GM18520 (cell line): ENCODE measurements at regions not wholly inside any gene's neighbourhood (a gene's known extent, or its start where the extent isn't known, plus 50 kb on each side); places are given as distances from the start of the nearest gene placed in this dataset.

ENCODE experiments used
- ATAC-seq: cut with Tn5 transposase; IDR thresholded peaks from one replicate; pipeline ENCODE4 v1.9.1; 2021; ENCODE audit not compliant: unreplicated experiment

GRCh38 chr18:23384778-23385736 is 68.0 kb upstream of the RIOK3 start:
- ATAC-seq: peak; percentile 70

GRCh38 chr18:23386317-23386716 is 66.8 kb upstream of the RIOK3 start:
- ATAC-seq: no peak

GRCh38 chr18:23387265-23387664 is 65.8 kb upstream of the RIOK3 start:
- ATAC-seq: no peak

GRCh38 chr18:23388357-23388756 is 64.7 kb upstream of the RIOK3 start:
- ATAC-seq: no peak

- ATAC-seq: no peak
Measured at GRCh38 chr18:23391156-23391555, 61.9 kb upstream of the RIOK3 start.

GRCh38 chr18:23397907-23398306 is 55.2 kb upstream of the RIOK3 start:
- no peak for ATAC-seq

GRCh38 chr18:23398401-23398800 is 54.7 kb upstream of the RIOK3 start:
- no peak for ATAC-seq

GRCh38 chr18:23399067-23399466 is 54.0 kb upstream of the RIOK3 start:
- no peak for ATAC-seq

- no peak for ATAC-seq
Measured at GRCh38 chr18:23400918-23401317, 52.2 kb upstream of the RIOK3 start.

GRCh38 chr18:23401400-23402347 is 51.4 kb upstream of the RIOK3 start:
- no peak for ATAC-seq
